ENCODE measurements at regions not wholly inside any gene's neighbourhood (a gene's known extent, or its start where the extent isn't known, plus 50 kb on each side); places are given as distances from the start of the nearest gene placed in this dataset.

GRCh38 chr12:13440844-13441243, 244.3 kb downstream of the EMP1 start:
- dilution Hi-C loops (cut with HindIII; ENCODE audit: low sequenced_read_pairs, unreplicated experiment), result no loop called here
- Histone ChIP-seq H3K9me1 (ENCODE audit: insufficient read depth, low read length) (no peaks in the 10 kb centered on the region), H3K27ac (ENCODE audit: insufficient read depth, low read length) (no peak overlapping the region), H3K14ac (replicated peaks; ENCODE audit: low read depth, low read length) (no peak overlapping the region), H2AFZ (replicated peaks; ENCODE audit: low read length, poor library complexity) (no peak overlapping the region), H4K91ac (ENCODE audit: insufficient read depth, low read depth, low read length) (no peak overlapping the region), H3K9me3 (ENCODE audit: control insufficient read depth, insufficient read depth, low read length) (no peaks in the 10 kb centered on the region), H3K4me3 (ENCODE audit: insufficient read depth, low read depth, low read length) (no peak overlapping the region), H2BK20ac (ENCODE audit: low read depth, low read length) (no peak overlapping the region), H4K8ac (ENCODE audit: low read depth in 2 of 2, low read length in 2 of 2) (no peak overlapping the region), H2AK9ac (replicated peaks; ENCODE audit: low read depth, low read length, poor library complexity) (no peak overlapping the region), H2AK5ac (ENCODE audit: low read depth, low read length) (no peak overlapping the region), H3K27me3 (ENCODE audit: control insufficient read depth, insufficient read depth, low read length) (no peaks in the 10 kb centered on the region), H3K56ac (ENCODE audit: extremely low read depth, insufficient read depth, low read length) (no peak overlapping the region), H3K9ac (ENCODE audit: low read depth, low read length) (no peak overlapping the region), H3K4me2 (ENCODE audit: low read depth, low read length) (no peak overlapping the region), H3K79me1 (ENCODE audit: low read depth in 1 of 2, low read length in 2 of 2) (no peaks in the 10 kb centered on the region), H2BK15ac (ENCODE audit: low read depth, low read length) (no peak overlapping the region), H3K4me1 (ENCODE audit: control insufficient read depth, insufficient read depth, low read length) (no peaks in the 10 kb centered on the region), H3K36me3 (ENCODE audit: control insufficient read depth, insufficient read depth, low read length) (no peaks in the 10 kb centered on the region), H4K20me1 (ENCODE audit: insufficient read depth, low read length) (no peaks in the 10 kb centered on the region), H3K4ac (ENCODE audit: low read depth, low read length) (no peak overlapping the region), H4K5ac (ENCODE audit: low read depth, low read length) (no peak overlapping the region), H3K23ac (ENCODE audit: low read depth, low read length) (no peak overlapping the region), H2BK120ac (ENCODE audit: low read depth, low read length) (no peak overlapping the region), H3K18ac (ENCODE audit: low read depth, low read length) (no peak overlapping the region), H2BK5ac (ENCODE audit: low read depth, low read length, poor library complexity, severe bottlenecking) (no peak overlapping the region)
- DNase-seq (no peak), ATAC-seq (ENCODE audit: low read depth) (no peak)
- BruUV-seq (replicated peaks), result no TSS peak
- ChIA-PET POLR2A (ENCODE audit: unreplicated experiment) (no interaction called here), CTCF (no interaction called here)
- intact Hi-C loops (cut with micrococcal nuclease), result no loop called here
- TF ChIP-seq CEBPB (IDR thresholded peaks at IDR 0.05; ENCODE audit: low read depth, low read length), result no peak
- no peak for TF ChIP-seq MAFK (IDR thresholded peaks at IDR 0.05; ENCODE audit: low read depth, low read length)
- no peak for TF ChIP-seq POLR2A (IDR thresholded peaks at IDR 0.05; ENCODE audit: low read depth, low read length)
- TF ChIP-seq RAD21 (IDR thresholded peaks at IDR 0.05; ENCODE audit: low read length), result no peak
- TF ChIP-seq ELK1 (IDR thresholded peaks at IDR 0.05; ENCODE audit: borderline replicate concordance, low read depth, low read length), result no peak
- TF ChIP-seq USF2 (IDR thresholded peaks at IDR 0.05; ENCODE audit: low read depth, low read length), result no peak
- no peak for TF ChIP-seq NFE2L2 (IDR thresholded peaks at IDR 0.05; ENCODE audit: low read depth, low read length)
- TF ChIP-seq CHD1 (IDR thresholded peaks at IDR 0.05; ENCODE audit: low read depth, low read length), result no peak
- TF ChIP-seq BHLHE40 (IDR thresholded peaks at IDR 0.05; ENCODE audit: low read depth, low read length), result no peak
- WGBS, 2 experiments (ENCODE audit: extremely low coverage in 2 of 2, insufficient read length in 1 of 2), result 90% methylated on average over 2 of the region's 6 CpGs; no CpG with 5 or more reads in 1 of the 2 experiments
- in situ Hi-C loops (cut with MboI; ENCODE audit: low sequenced_read_pairs), result no loop called here

All from IMR-90 (cell line).